BLaER1 treated with 17β-estradiol and CSF1 and Interleukin-3, amounts not matched to agents 10 nM and 100 nM (cell line): ENCODE measurements at regions not wholly inside any gene's neighbourhood (a gene's known extent, or its start where the extent isn't known, plus 50 kb on each side); places are given as distances from the start of the nearest gene placed in this dataset.
A peak's percentile ranks its signal among the peaks of the same experiment; 100 is the strongest.

Experiments
- H3K27ac ChIP-seq, 11 experiments: shearing (Covaris generic); formaldehyde crosslinking; 2 replicates each; pipeline ENCODE4 v1.8.1; 2022
- H3K27me3 ChIP-seq, 11 experiments: shearing (Covaris generic); formaldehyde crosslinking; 2 replicates each; pipeline ENCODE4 v1.8.1; 2022
- H3K36me3 ChIP-seq, 11 experiments: shearing (Covaris generic); formaldehyde crosslinking; 2 replicates each; pipeline ENCODE4 v1.8.1; 2022
- H3K4me1 ChIP-seq, 10 experiments: shearing (Covaris generic); formaldehyde crosslinking; 2 replicates each; pipeline ENCODE4 v1.8.1; 2022
- H3K4me2 ChIP-seq, 11 experiments: shearing (Covaris generic); formaldehyde crosslinking; 2 replicates each; pipeline ENCODE4 v1.8.1; 2022
- H3K4me3 ChIP-seq, 10 experiments: shearing (Covaris generic); formaldehyde crosslinking; 2 replicates each; pipeline ENCODE4 v1.8.1; 2022
- H3K9ac ChIP-seq, 11 experiments: shearing (Covaris generic); formaldehyde crosslinking; 2 replicates each; pipeline ENCODE4 v1.8.1; 2022
- H3K9me3 ChIP-seq, 11 experiments: shearing (Covaris generic); formaldehyde crosslinking; replicated peaks in 1 of 11; 2 replicates each; pipeline ENCODE4 v1.8.1; 2022
- H4K20me1 ChIP-seq, 11 experiments: shearing (Covaris generic); formaldehyde crosslinking; 2 replicates each; pipeline ENCODE4 v1.8.1; 2022
- Cebpa-rat ChIP-seq, 11 experiments: shearing (Covaris generic); IDR thresholded peaks; 2 replicates each; pipeline ENCODE4 v1.8.1; 2022

- H4K20me1 ChIP-seq, result no peaks in the 10 kb centered on the region
- H3K9me3 ChIP-seq, result no peaks in the 10 kb centered on the region
- no peak overlapping the region for H3K4me3 ChIP-seq
- H3K36me3 ChIP-seq, result no peaks in the 10 kb centered on the region
- H3K9ac ChIP-seq, result no peak overlapping the region
- H3K4me2 ChIP-seq, result no peak overlapping the region
- no peak for TF ChIP-seq Cebpa-rat (IDR thresholded peaks at IDR 0.05)
- no peak overlapping the region for H3K27ac ChIP-seq
- peaks cover 0 to 7% (median 0%) of the 10 kb centered on the region in 10 experiments; a peak in 5 of 20 replicates for H3K4me1 ChIP-seq
- no peaks in the 10 kb centered on the region for H3K27me3 ChIP-seq
Measured at GRCh38 chr10:125466685-125467084, 216.3 kb downstream of the TEX36 start.

GRCh38 chr10:125462845-125463244 lies 220.1 kb downstream of the TEX36 start:
- H3K4me1 ChIP-seq, result peaks cover 0 to 7% (median 0%) of the 10 kb centered on the region in 10 experiments; a peak in 5 of 20 replicates
- no peak overlapping the region for H3K4me3 ChIP-seq
- H3K27me3 ChIP-seq, result no peaks in the 10 kb centered on the region
- no peaks in the 10 kb centered on the region for H4K20me1 ChIP-seq
- H3K27ac ChIP-seq, result no peak overlapping the region
- H3K9ac ChIP-seq, result no peak overlapping the region
- no peak for TF ChIP-seq Cebpa-rat (IDR thresholded peaks at IDR 0.05)
- H3K4me2 ChIP-seq, result peak overlapping the region in 3 of 11 experiments; percentile 9 to 19 (median 11); a peak in 1 of 22 replicates
- no peaks in the 10 kb centered on the region for H3K36me3 ChIP-seq
- no peaks in the 10 kb centered on the region for H3K9me3 ChIP-seq

- Histone ChIP-seq H3K4me3 (no peak overlapping the region), H3K4me1 (peaks cover 0 to 11% (median 0%) of the 10 kb centered on the region in 10 experiments; a peak in 5 of 20 replicates), H3K9ac (no peak overlapping the region), H3K27me3 (no peaks in the 10 kb centered on the region), H3K36me3 (no peaks in the 10 kb centered on the region), H3K4me2 (no peak overlapping the region), H4K20me1 (no peaks in the 10 kb centered on the region), H3K27ac (no peak overlapping the region), H3K9me3 (no peaks in the 10 kb centered on the region)
- TF ChIP-seq Cebpa-rat (IDR thresholded peaks at IDR 0.05), result no peak
Measured at GRCh38 chr10:125460326-125460725, 222.6 kb downstream of the TEX36 start.

- Histone ChIP-seq H3K4me3 (no peak overlapping the region), H3K9ac (no peak overlapping the region), H3K27ac (no peak overlapping the region), H3K4me1 (peaks cover 0 to 7% (median 0%) of the 10 kb centered on the region in 10 experiments; a peak in 4 of 20 replicates), H3K36me3 (no peaks in the 10 kb centered on the region), H3K4me2 (peak overlapping the region in 4 of 11 experiments; percentile 2 to 26 (median 12); a peak in 3 of 22 replicates), H3K27me3 (no peaks in the 10 kb centered on the region), H4K20me1 (no peaks in the 10 kb centered on the region), H3K9me3 (peaks cover 0 to 10% (median 8%) of the 10 kb centered on the region in 11 experiments; a peak in 16 of 22 replicates)
- TF ChIP-seq Cebpa-rat (IDR thresholded peaks at IDR 0.05), result no peak
Measured at GRCh38 chr10:125457406-125457805, 225.6 kb downstream of the TEX36 start.

GRCh38 chr10:125455855-125456254 lies 227.1 kb downstream of the TEX36 start:
- H3K9ac ChIP-seq, result no peak overlapping the region
- H3K4me1 ChIP-seq, result peaks cover 0 to 5% (median 0%) of the 10 kb centered on the region in 10 experiments; a peak in 1 of 20 replicates
- H3K36me3 ChIP-seq, result no peaks in the 10 kb centered on the region
- H3K4me3 ChIP-seq, result no peak overlapping the region
- H3K27me3 ChIP-seq, result no peaks in the 10 kb centered on the region
- peaks cover 0 to 15% (median 14%) of the 10 kb centered on the region in 11 experiments; a peak in 16 of 22 replicates for H3K9me3 ChIP-seq
- no peak overlapping the region for H3K27ac ChIP-seq
- TF ChIP-seq Cebpa-rat (IDR thresholded peaks at IDR 0.05), result no peak
- H3K4me2 ChIP-seq, result no peak overlapping the region
- H4K20me1 ChIP-seq, result no peaks in the 10 kb centered on the region

GRCh38 chr10:125455431-125455830 lies 227.5 kb downstream of the TEX36 start:
- no peaks in the 10 kb centered on the region for H3K27me3 ChIP-seq
- no peak overlapping the region for H3K4me3 ChIP-seq
- no peak for TF ChIP-seq Cebpa-rat (IDR thresholded peaks at IDR 0.05)
- H3K36me3 ChIP-seq, result no peaks in the 10 kb centered on the region
- H3K9ac ChIP-seq, result no peak overlapping the region
- H3K9me3 ChIP-seq, result peaks cover 0 to 15% (median 14%) of the 10 kb centered on the region in 11 experiments; a peak in 16 of 22 replicates
- no peak overlapping the region for H3K4me2 ChIP-seq
- no peak overlapping the region for H3K27ac ChIP-seq
- H4K20me1 ChIP-seq, result no peaks in the 10 kb centered on the region
- H3K4me1 ChIP-seq, result peaks cover 0 to 5% (median 0%) of the 10 kb centered on the region in 10 experiments; a peak in 1 of 20 replicates

GRCh38 chr10:125451319-125451718 lies 231.6 kb downstream of the TEX36 start:
- Histone ChIP-seq H3K4me1 (no peaks in the 10 kb centered on the region), H3K4me2 (no peak overlapping the region), H3K9me3 (peaks cover 0 to 15% (median 14%) of the 10 kb centered on the region in 11 experiments; a peak in 16 of 22 replicates), H3K27ac (no peak overlapping the region), H4K20me1 (no peaks in the 10 kb centered on the region), H3K9ac (no peak overlapping the region), H3K4me3 (no peak overlapping the region), H3K27me3 (no peaks in the 10 kb centered on the region), H3K36me3 (no peaks in the 10 kb centered on the region)
- no peak for TF ChIP-seq Cebpa-rat (IDR thresholded peaks at IDR 0.05)

- H3K4me2 ChIP-seq, result no peak overlapping the region
- H3K4me3 ChIP-seq, result no peak overlapping the region
- H3K9me3 ChIP-seq, result peaks cover 0 to 15% (median 14%) of the 10 kb centered on the region in 11 experiments; a peak in 16 of 22 replicates
- no peaks in the 10 kb centered on the region for H3K27me3 ChIP-seq
- no peaks in the 10 kb centered on the region for H3K4me1 ChIP-seq
- no peaks in the 10 kb centered on the region for H4K20me1 ChIP-seq
- H3K27ac ChIP-seq, result no peak overlapping the region
- H3K36me3 ChIP-seq, result no peaks in the 10 kb centered on the region
- TF ChIP-seq Cebpa-rat (IDR thresholded peaks at IDR 0.05), result no peak
- no peak overlapping the region for H3K9ac ChIP-seq
Measured at GRCh38 chr10:125450218-125450617, 232.7 kb downstream of the TEX36 start.

- H3K9me3 ChIP-seq, result peaks cover 0 to 15% (median 14%) of the 10 kb centered on the region in 11 experiments; a peak in 16 of 22 replicates
- no peak overlapping the region for H3K4me2 ChIP-seq
- H3K4me3 ChIP-seq, result no peak overlapping the region
- H3K9ac ChIP-seq, result no peak overlapping the region
- no peaks in the 10 kb centered on the region for H3K27me3 ChIP-seq
- no peaks in the 10 kb centered on the region for H3K36me3 ChIP-seq
- H3K27ac ChIP-seq, result no peak overlapping the region
- H4K20me1 ChIP-seq, result no peaks in the 10 kb centered on the region
- no peaks in the 10 kb centered on the region for H3K4me1 ChIP-seq
- TF ChIP-seq Cebpa-rat (IDR thresholded peaks at IDR 0.05), result no peak
Measured at GRCh38 chr10:125449571-125449970, 233.4 kb downstream of the TEX36 start.

GRCh38 chr10:125448596-125448995 lies 234.4 kb downstream of the TEX36 start:
- Histone ChIP-seq H3K4me1 (no peaks in the 10 kb centered on the region), H4K20me1 (no peaks in the 10 kb centered on the region), H3K27ac (no peak overlapping the region), H3K4me3 (no peak overlapping the region), H3K4me2 (no peak overlapping the region), H3K36me3 (no peaks in the 10 kb centered on the region), H3K27me3 (no peaks in the 10 kb centered on the region), H3K9me3 (peaks cover 0 to 15% (median 14%) of the 10 kb centered on the region in 11 experiments; a peak in 16 of 22 replicates), H3K9ac (no peak overlapping the region)
- no peak for TF ChIP-seq Cebpa-rat (IDR thresholded peaks at IDR 0.05)
